Iris pigment epithelial cell (primary cell): ENCODE measurements at regions not wholly inside any gene's neighbourhood (a gene's known extent, or its start where the extent isn't known, plus 50 kb on each side); places are given as distances from the start of the nearest gene placed in this dataset.

Source experiments
- DNase-seq: peaks from one replicate; pipeline ENCODE4 v3.0.0-alpha.2; 2011; ENCODE audit warnings: low read depth

DNA sequence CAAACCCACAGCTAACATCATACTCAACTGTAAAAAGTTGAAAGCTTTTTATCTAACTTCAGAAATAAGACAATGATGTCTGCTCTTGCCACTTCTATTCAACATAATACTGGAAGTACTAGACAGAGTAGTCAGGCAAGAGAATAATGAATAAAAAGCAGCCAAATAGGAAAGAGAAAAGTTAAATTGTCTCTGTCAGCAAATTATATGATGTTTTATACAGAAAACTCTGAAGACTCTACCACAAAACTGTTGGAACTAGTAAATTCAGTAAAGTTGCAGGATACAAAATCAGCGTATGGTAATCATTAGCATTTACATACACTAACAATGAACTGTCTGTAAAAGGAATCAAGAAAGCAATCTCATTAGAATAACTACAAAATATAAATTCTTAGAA, 752.9 kb upstream of the CT83 start:
- no peak for DNase-seq

GRCh38 chrX:117196481-117196880, 733.7 kb upstream of the CT83 start:
- DNase-seq: no peak

GRCh38 chrX:117147249-117147648, 684.5 kb upstream of the CT83 start:
- no peak for DNase-seq

- DNase-seq: no peak
Observed at GRCh38 chrX:117138070-117138469, 675.3 kb upstream of the CT83 start.

GRCh38 chrX:117134983-117135382, 672.2 kb upstream of the CT83 start:
- no peak for DNase-seq

DNA sequence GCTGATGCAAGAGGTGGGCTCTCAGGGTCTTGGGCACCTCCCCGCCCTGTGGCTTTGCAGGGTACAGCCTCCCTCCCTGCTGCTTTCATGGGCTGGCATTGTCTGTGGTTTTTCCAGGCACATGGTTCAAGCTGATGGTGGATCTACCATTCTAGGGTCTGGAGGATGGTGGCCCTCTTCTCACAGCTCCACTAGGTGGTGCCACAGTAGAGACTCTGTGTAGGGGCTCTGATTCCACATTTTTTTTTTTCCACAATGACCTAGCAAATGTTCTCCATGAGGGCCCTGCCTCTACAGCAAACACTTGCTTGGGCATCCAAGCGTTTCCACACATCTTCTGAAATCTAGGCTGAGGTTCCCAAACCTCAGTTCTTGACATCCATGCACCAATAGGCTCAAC, 657.9 kb upstream of the CT83 start:
- no peak for DNase-seq

DNA sequence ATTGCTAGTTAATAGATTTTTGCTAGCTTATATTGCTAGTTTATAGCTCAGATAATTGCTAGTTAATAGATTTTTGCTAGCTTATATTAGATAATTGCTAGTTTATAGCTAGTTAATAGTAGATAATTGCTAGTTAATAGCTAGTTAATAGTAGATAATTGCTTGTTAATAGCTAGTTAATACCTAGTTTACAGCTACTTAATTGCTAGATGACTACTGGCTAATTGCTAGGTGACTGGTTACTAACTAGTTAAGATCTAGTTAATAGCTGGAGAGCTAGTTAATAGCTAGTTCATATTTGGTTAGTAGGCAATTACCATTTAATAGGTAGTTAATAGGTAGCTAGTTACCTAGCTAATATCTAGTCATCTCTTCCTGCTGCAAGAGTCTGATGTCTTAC, 633.8 kb upstream of the CT83 start:
- no peak for DNase-seq

GRCh38 chrX:117095393-117095792, 632.6 kb upstream of the CT83 start:
- no peak for DNase-seq

- no peak for DNase-seq
Observed at GRCh38 chrX:117094149-117094548, 631.4 kb upstream of the CT83 start.

DNA sequence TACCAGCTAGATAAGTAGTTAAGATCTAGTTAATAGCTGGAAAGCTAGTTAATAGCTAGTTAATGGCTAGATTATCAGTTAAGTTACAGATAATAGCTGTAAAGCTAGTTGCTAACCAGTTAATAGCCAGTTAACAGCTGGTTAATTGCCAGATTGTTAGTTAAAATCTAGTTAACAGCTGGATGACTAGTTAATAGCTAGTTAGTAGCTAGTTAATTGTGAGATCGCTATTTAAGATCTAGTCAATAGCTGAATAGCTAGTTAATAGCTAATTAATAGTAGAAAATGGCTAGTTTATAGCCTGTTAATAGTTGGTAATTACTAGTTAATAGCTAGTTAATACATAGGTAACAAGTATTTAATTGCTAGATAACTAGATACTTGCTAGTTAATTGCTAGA, 630.5 kb upstream of the CT83 start:
- DNase-seq: no peak

GRCh38 chrX:117092641-117093040, 629.9 kb upstream of the CT83 start:
- DNase-seq: no peak

DNA sequence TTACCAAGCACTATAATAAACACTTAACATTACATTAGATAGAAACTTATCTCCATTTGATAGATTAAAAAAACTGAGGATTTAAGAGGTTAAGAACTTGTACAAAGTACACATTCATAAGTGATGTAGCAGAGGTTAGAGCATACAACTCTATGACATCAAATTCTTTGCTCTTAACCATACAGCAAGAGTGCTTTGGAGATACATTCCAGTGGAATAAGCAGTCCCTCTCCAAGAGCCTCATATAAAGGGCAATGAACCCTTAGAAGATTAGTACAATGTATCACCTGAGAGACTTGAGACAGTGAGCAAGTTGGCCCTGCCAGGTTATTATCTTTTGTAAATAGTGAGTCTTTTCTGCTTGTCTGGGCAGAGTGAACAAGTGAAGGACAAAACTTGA, 600.4 kb upstream of the CT83 start:
- no peak for DNase-seq

- DNase-seq: no peak
Observed at GRCh38 chrX:117059848-117060247, 597.1 kb upstream of the CT83 start.

- DNase-seq: no peak
Observed at GRCh38 chrX:117053260-117053659, 590.5 kb upstream of the CT83 start.

DNA sequence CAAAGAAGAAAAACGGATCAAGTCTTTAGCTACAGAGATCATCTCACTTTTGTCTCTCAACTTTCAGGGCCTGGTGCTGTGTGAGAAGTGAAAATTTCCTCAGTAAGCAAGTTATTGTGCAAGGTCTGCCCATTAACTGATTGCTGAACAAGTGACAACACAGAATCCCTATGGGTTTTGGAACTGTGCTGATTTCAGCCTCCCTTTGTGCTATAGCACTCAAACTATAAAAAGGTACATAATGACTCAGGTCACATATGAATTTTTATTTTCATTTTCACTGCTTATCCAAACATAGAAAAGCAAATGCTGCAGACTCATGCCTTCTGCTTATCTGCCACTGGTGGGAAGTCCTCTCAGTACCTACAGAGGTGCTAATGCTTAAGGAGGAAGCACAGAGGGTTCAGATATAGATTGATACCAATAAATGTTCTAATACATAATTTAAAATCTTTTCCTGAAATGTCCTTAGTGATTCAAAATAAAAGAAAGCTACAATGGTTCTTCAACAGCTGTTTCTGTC, 576.2 kb upstream of the CT83 start:
- no peak for DNase-seq

- DNase-seq: no peak
Observed at GRCh38 chrX:117010243-117010642, 547.5 kb upstream of the CT83 start.

DNA sequence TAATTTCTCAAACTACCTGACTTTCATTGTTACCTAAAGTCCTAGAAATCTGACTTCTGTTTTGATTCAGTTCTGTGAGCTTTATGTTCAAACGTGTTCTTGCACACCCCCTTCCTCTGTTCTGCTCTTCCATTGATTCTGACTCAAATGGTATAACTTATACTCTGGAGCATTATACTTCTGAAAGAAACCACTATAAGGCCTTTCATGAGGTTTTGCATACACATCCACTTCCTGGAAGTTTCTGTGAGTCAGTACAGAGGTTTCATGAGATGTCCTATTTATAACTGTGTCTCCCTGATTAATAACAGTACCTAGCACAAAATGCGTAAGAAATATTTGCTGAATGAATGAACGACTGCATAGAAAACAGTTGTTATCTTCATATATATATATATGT, 540.2 kb upstream of the CT83 start:
- DNase-seq: no peak

GRCh38 chrX:116975517-116975916, 512.7 kb upstream of the CT83 start:
- DNase-seq: no peak

DNA sequence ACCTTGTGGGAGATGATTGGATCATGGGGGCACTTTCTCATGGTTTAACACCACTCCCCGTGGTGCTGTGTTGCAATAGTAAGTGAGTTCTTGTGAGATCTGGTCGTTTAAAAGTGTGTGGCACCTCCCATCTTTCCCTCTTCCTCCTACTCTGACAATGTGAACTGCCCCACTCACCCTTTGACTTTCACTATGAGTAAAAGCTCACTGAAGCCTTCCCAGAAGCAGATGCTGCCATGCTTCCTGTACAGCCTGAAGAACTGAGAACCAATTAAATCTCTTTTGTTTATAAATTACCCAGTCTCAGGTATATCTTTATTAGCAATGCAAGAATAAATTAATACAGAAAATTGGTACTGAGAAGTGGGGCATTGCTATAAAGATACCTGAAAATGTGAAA, 509.6 kb upstream of the CT83 start:
- no peak for DNase-seq

GRCh38 chrX:116961872-116962582, 499.3 kb upstream of the CT83 start:
- DNase-seq: peak; percentile 23

DNA sequence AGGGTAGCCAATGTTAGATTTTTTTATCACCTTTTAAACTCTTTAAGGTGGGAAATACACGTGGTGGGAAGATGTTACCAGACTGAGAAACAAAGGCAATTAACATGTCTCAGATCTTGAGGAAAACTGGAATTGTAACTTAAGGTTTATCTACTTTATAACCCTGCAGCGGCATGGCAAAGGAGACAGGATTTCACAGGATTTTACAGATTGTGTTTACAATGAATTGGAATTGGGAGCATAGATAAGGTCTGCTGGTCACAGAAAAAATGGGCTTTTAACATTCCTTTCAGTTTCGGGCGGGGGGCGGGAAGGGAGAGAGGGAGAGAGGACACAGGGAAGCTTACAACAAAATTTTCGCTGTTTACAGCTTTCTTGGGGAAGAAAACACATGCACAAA, 467.5 kb upstream of the CT83 start:
- DNase-seq: no peak

GRCh38 chrX:116897526-116897925, 434.8 kb upstream of the CT83 start:
- DNase-seq: no peak

- DNase-seq: no peak
Observed at GRCh38 chrX:116881961-116882360, 419.2 kb upstream of the CT83 start.

GRCh38 chrX:116873671-116874070, 410.9 kb upstream of the CT83 start:
- peak; percentile 87 for DNase-seq
